ENCODE measurements at regions not wholly inside any gene's neighbourhood (a gene's known extent, or its start where the extent isn't known, plus 50 kb on each side); places are given as distances from the start of the nearest gene placed in this dataset.

GRCh38 chr4:160373911-160374310 lies 1271.0 kb downstream of the RAPGEF2 start:
- no peak for DNase-seq
- Histone ChIP-seq H3K27me3 (ENCODE audit: low read depth) (no peaks in the 10 kb centered on the region), H3K36me3 (no peaks in the 10 kb centered on the region), H3K4me1 (no peaks in the 10 kb centered on the region), H3K27ac (replicated peaks) (no peak overlapping the region), H3K9me3 (replicated peaks) (no peaks in the 10 kb centered on the region), H3K4me3 (no peak overlapping the region)
- TF ChIP-seq CTCF (IDR thresholded peaks at IDR 0.05; ENCODE audit: borderline replicate concordance), result no peak
- intact Hi-C loops (cut with micrococcal nuclease), result no loop called here

GRCh38 chr4:160375772-160376452 lies 1273.0 kb downstream of the RAPGEF2 start:
- Histone ChIP-seq H3K9me3 (replicated peaks) (no peaks in the 10 kb centered on the region), H3K27me3 (ENCODE audit: low read depth) (no peaks in the 10 kb centered on the region), H3K4me1 (no peaks in the 10 kb centered on the region), H3K4me3 (no peak overlapping the region), H3K36me3 (no peaks in the 10 kb centered on the region), H3K27ac (replicated peaks) (no peak overlapping the region)
- no peak for TF ChIP-seq CTCF (IDR thresholded peaks at IDR 0.05; ENCODE audit: borderline replicate concordance)
- no peak for DNase-seq
- intact Hi-C loops (cut with micrococcal nuclease), result no loop called here

DNA sequence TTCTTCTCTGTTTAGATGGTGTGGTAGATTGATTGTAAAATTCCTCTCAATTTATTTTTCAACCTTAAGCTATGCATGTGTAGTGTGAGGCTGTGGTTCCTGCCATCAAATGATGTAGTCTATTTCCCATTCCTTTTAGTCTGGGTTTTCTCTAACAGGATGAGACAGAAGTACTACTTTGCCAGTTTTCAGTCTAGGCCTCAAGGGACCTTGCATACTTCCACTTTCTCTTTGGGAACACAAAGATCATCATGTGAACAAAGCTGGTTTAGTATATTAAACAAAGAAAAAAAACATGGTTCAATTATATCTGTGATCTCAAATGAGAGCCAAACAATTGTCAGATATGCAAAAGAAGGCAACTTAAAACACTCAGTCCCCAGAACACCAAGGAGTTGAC lies 1284.0 kb downstream of the RAPGEF2 start:
- DNase-seq, result no peak
- Histone ChIP-seq H3K9me3 (replicated peaks) (peaks cover 34% of the 10 kb centered on the region), H3K4me3 (no peak overlapping the region), H3K27ac (replicated peaks) (no peak overlapping the region), H3K4me1 (no peaks in the 10 kb centered on the region), H3K27me3 (ENCODE audit: low read depth) (no peaks in the 10 kb centered on the region), H3K36me3 (no peaks in the 10 kb centered on the region)
- intact Hi-C loops (cut with micrococcal nuclease), result no loop called here
- no peak for TF ChIP-seq CTCF (IDR thresholded peaks at IDR 0.05; ENCODE audit: borderline replicate concordance)

GRCh38 chr4:160399826-160400225 lies 1296.9 kb downstream of the RAPGEF2 start:
- Histone ChIP-seq H3K27ac (replicated peaks) (no peak overlapping the region), H3K9me3 (replicated peaks) (peaks cover 12% of the 10 kb centered on the region), H3K27me3 (ENCODE audit: low read depth) (no peaks in the 10 kb centered on the region), H3K4me3 (no peak overlapping the region), H3K36me3 (no peaks in the 10 kb centered on the region), H3K4me1 (no peaks in the 10 kb centered on the region)
- no peak for DNase-seq
- no peak for TF ChIP-seq CTCF (IDR thresholded peaks at IDR 0.05; ENCODE audit: borderline replicate concordance)
- intact Hi-C loops (cut with micrococcal nuclease), result no loop called here

- Histone ChIP-seq H3K27ac (replicated peaks) (no peak overlapping the region), H3K27me3 (ENCODE audit: low read depth) (no peaks in the 10 kb centered on the region), H3K4me3 (no peak overlapping the region), H3K36me3 (no peaks in the 10 kb centered on the region), H3K9me3 (replicated peaks) (peaks cover 12% of the 10 kb centered on the region), H3K4me1 (no peaks in the 10 kb centered on the region)
- no peak for TF ChIP-seq CTCF (IDR thresholded peaks at IDR 0.05; ENCODE audit: borderline replicate concordance)
- intact Hi-C loops (cut with micrococcal nuclease), result no loop called here
- DNase-seq, result no peak
Observed at GRCh38 chr4:160403081-160403480, 1300.2 kb downstream of the RAPGEF2 start.
